HCT116 (cell line): ENCODE measurements at regions not wholly inside any gene's neighbourhood (a gene's known extent, or its start where the extent isn't known, plus 50 kb on each side); places are given as distances from the start of the nearest gene placed in this dataset.

Experiments
- ATAC-seq: fragments of 200-7000 bp; cut with Tn5 transposase; 2 replicates; pipeline ENCODE4 v1.9.1; 2020; ENCODE audit warnings: mild to moderate bottlenecking, moderate library complexity
- BruUV-seq: library from RNA; stranded (reverse); fragments of 400-500 nt; replicated peaks from 2 replicates; lab custom pipeline; 2021; lab: Mats Ljungman, UMichigan
- CTCF ChIA-PET: fragments of 300-600 bp; sonication (Branson Sonifier 250); formaldehyde crosslinking; loops from one replicate; lab custom pipeline; 2021; ENCODE audit warnings: antibody characterized with exemption; lab: Charles Lee
- POLR2A ChIA-PET: fragments of 300-600, 350-600 bp; sonication (Branson Sonifier 250); formaldehyde crosslinking; loops from one replicate; lab custom pipeline; 2021; ENCODE audit warnings: antibody characterized with exemption; lab: Charles Lee
- RAD21 ChIA-PET, 2 experiments: fragments of 300-600 bp; sonication (Branson Sonifier 250); formaldehyde crosslinking; loops; one replicate each; lab custom pipeline; 2023; ENCODE audit warnings: low total read pairs in 2 of 2; ENCODE audit not compliant: uncharacterized antibody in 2 of 2, unreplicated experiment in 2 of 2, low non-redundant PET in 1 of 2; lab: Charles Lee
- DNase-seq: peaks from one replicate; pipeline ENCODE4 v3.0.0-alpha.2; 2010; ENCODE audit warnings: low read depth, low spot score
- H2AFZ ChIP-seq: fragments of 200-600 bp; shearing (Covaris generic), sonication (generic); 2 replicates; pipeline ENCODE4 v1.6.1; 2017; ENCODE audit warnings: low read depth, mixed run types, mixed read lengths, antibody characterized with exemption, low read length; ENCODE audit not compliant: poor library complexity, severe bottlenecking
- H3K27ac ChIP-seq: 2 replicates; pipeline ENCODE4 v1.5.1; 2012; ENCODE audit warnings: low read depth, low read length
- H3K27me3 ChIP-seq: fragments of 200-600 bp; sonication (generic); 2 replicates; pipeline ENCODE4 v1.6.1; 2016; ENCODE audit warnings: mixed run types, low read length, mixed read lengths; ENCODE audit not compliant: insufficient read depth
- H3K36me3 ChIP-seq, 2 experiments: fragments of 200-500 bp in 1 of 2; fragments of 200-600 bp in 1 of 2; sonication (Bioruptor generic) in 1 of 2; sonication (generic) in 1 of 2; 2 replicates each; pipeline versions ENCODE4 v1.5.1 to v1.6.1; 2014 to 2016; ENCODE audit warnings: low read length in 2 of 2, inconsistent platforms in 1 of 2, mixed read lengths in 1 of 2, mixed run types in 1 of 2; ENCODE audit not compliant: insufficient read depth in 2 of 2, control insufficient read depth in 1 of 2
- H3K4me1 ChIP-seq, 2 experiments: fragments of 200-600 bp in 1 of 2; sonication (generic) in 1 of 2; 2 replicates each; pipeline versions ENCODE4 v1.5.1 to v1.6.1; 2012 to 2017; ENCODE audit warnings: low read length in 2 of 2, inconsistent platforms in 1 of 2, mild to moderate bottlenecking in 1 of 2, mixed read lengths in 1 of 2, mixed run types in 1 of 2, moderate library complexity in 1 of 2; ENCODE audit not compliant: insufficient read depth in 2 of 2, control insufficient read depth in 1 of 2
- H3K4me2 ChIP-seq: fragments of 200-600 bp; sonication (generic); 2 replicates; pipeline ENCODE4 v1.6.1; 2017; ENCODE audit warnings: mixed run types, low read length, mixed read lengths
- H3K4me3 ChIP-seq, 2 experiments: fragments of 200-600 bp in 1 of 2; sonication (generic) in 1 of 2; replicated peaks in 1 of 2; 2 replicates each; pipeline ENCODE4 v1.5.1; 2011 to 2016; ENCODE audit warnings: low read length in 2 of 2, control low read depth in 1 of 2, low read depth in 1 of 2, mild to moderate bottlenecking in 1 of 2, mixed read lengths in 1 of 2, mixed run types in 1 of 2
- H3K79me2 ChIP-seq: fragments of 200-600 bp; sonication (generic); 2 replicates; pipeline ENCODE4 v1.6.1; 2017; ENCODE audit warnings: mild to moderate bottlenecking, mixed run types, low read length, moderate library complexity, mixed read lengths; ENCODE audit not compliant: insufficient read depth
- H3K9ac ChIP-seq: fragments of 200-600 bp; sonication (generic); 2 replicates; pipeline ENCODE4 v1.6.1; 2016; ENCODE audit warnings: low read length, mixed read lengths
- H3K9me2 ChIP-seq: fragments of 200-600 bp; sonication (generic), shearing (Covaris generic); 2 replicates; pipeline ENCODE4 v1.6.1; 2017; ENCODE audit warnings: mixed run types, mild to moderate bottlenecking, moderate library complexity; ENCODE audit not compliant: insufficient read depth
- H3K9me3 ChIP-seq, 2 experiments: fragments of 200-500 bp in 1 of 2; fragments of 200-600 bp in 1 of 2; sonication (Bioruptor generic) in 1 of 2; sonication (generic) in 1 of 2; 2 replicates each; pipeline ENCODE4 v1.6.1; 2014 to 2017; ENCODE audit warnings: low read length in 2 of 2, mixed read lengths in 2 of 2, inconsistent platforms in 1 of 2, low read depth in 1 of 2, mild to moderate bottlenecking in 1 of 2, mixed run types in 1 of 2, moderate library complexity in 1 of 2; ENCODE audit not compliant: control insufficient read depth in 1 of 2, insufficient read depth in 1 of 2
- H4K20me1 ChIP-seq: fragments of 200-600 bp; sonication (generic), shearing (Covaris generic); 2 replicates; pipeline ENCODE4 v1.6.1; 2017; ENCODE audit warnings: mixed run types, mild to moderate bottlenecking, moderate library complexity; ENCODE audit not compliant: insufficient read depth
- ATF3 ChIP-seq: IDR thresholded peaks from 2 replicates; pipeline ENCODE4 v1.6.1; 2012
- CTCF ChIP-seq, 3 experiments: fragments of 200-600 bp in 1 of 3; sonication (generic) in 1 of 3; IDR thresholded peaks in 2 of 3; conservative IDR thresholded peaks in 1 of 3; 2 replicates each; pipeline ENCODE4 v1.5.1; 2012 to 2017; ENCODE audit warnings: low read depth in 2 of 3, low read length in 2 of 3, antibody characterized with exemption in 1 of 3, borderline replicate concordance in 1 of 3, control low read depth in 1 of 3, mild to moderate bottlenecking in 1 of 3, mixed read lengths in 1 of 3, mixed run types in 1 of 3, moderate library complexity in 1 of 3; ENCODE audit not compliant: insufficient read depth in 1 of 3
- JUND ChIP-seq: IDR thresholded peaks from 2 replicates; pipeline ENCODE4 v1.6.1; 2012
- MAX ChIP-seq: IDR thresholded peaks from 2 replicates; pipeline ENCODE4 v1.6.1; 2012
- POLR2A ChIP-seq: IDR thresholded peaks from 2 replicates; pipeline ENCODE4 v1.7.0; 2011; ENCODE audit warnings: borderline replicate concordance; ENCODE audit not compliant: insufficient read depth, insufficient read length; ENCODE audit errors: extremely low read depth
- REST ChIP-seq: IDR thresholded peaks from 2 replicates; pipeline ENCODE4 v1.6.1; 2012; ENCODE audit warnings: low read depth
- SP1 ChIP-seq: IDR thresholded peaks from 2 replicates; pipeline ENCODE4 v1.6.1; 2012; ENCODE audit warnings: low read depth
- TCF7L2 ChIP-seq: IDR thresholded peaks from 2 replicates; pipeline ENCODE4 v1.7.0; 2011; ENCODE audit warnings: borderline replicate concordance, inconsistent platforms; ENCODE audit not compliant: insufficient read depth, insufficient read length; ENCODE audit errors: extremely low read depth
- YY1 ChIP-seq: IDR thresholded peaks from 2 replicates; pipeline ENCODE4 v1.6.1; 2011; ENCODE audit warnings: low read length, low read depth, moderate library complexity, mild to moderate bottlenecking; ENCODE audit not compliant: insufficient replicate concordance; ENCODE audit errors: extremely low read depth
- intact Hi-C: fragments of 100-400 bp; cut with micrococcal nuclease; formaldehyde crosslinking; loops from 2 replicates; pipeline ENCODE4 v1.10.0; 2022
- TF ChIP-seq, protein P1 (sequence below): IDR thresholded peaks from 2 replicates; pipeline ENCODE4 v1.6.1; 2011; ENCODE audit warnings: mild to moderate bottlenecking, low read length, moderate library complexity; ENCODE audit not compliant: insufficient replicate concordance; ENCODE audit errors: extremely low read depth

- TF ChIP-seq CTCF (IDR thresholded peaks at IDR 0.05 in 2 of 3, conservative IDR thresholded peaks at IDR 0.05 in 1 of 3; ENCODE audit: borderline replicate concordance in 1 of 3, insufficient read depth in 1 of 3, low read depth in 2 of 3, low read length in 2 of 3), result no peak
- no peak for TF ChIP-seq ATF3
- no peak for TF ChIP-seq YY1
Measured at GRCh38 chr1:104801344-104801743, 1051.6 kb downstream of the AMY1C start (continued).

- H3K27ac ChIP-seq, result no peak overlapping the region
- no TSS peak for BruUV-seq
- no peaks in the 10 kb centered on the region for H3K4me1 ChIP-seq
- no peak overlapping the region for H2AFZ ChIP-seq
- DNase-seq (no peak), ATAC-seq (no peak)
- no peaks in the 10 kb centered on the region for H3K79me2 ChIP-seq
- intact Hi-C loops, result no loop called here
- POLR2A ChIA-PET, result no interaction called here
- peaks cover 9 to 10% of the 10 kb centered on the region in 2 experiments; a peak in 2 of 4 replicates for H3K9me3 ChIP-seq
- no peaks in the 10 kb centered on the region for H3K9me2 ChIP-seq
- no peak overlapping the region for H3K4me3 ChIP-seq
- H3K36me3 ChIP-seq, result no peaks in the 10 kb centered on the region
- CTCF ChIA-PET, result no interaction called here
- H4K20me1 ChIP-seq, result no peaks in the 10 kb centered on the region
- H3K27me3 ChIP-seq, result no peaks in the 10 kb centered on the region
- RAD21 ChIA-PET, result no interaction called here
- H3K9ac ChIP-seq, result no peak overlapping the region
- H3K4me2 ChIP-seq, result no peak overlapping the region
- TF ChIP-seq ATF3 (no peak), REST (no peak), JUND (no peak), CTCF (IDR thresholded peaks at IDR 0.05 in 2 of 3, conservative IDR thresholded peaks at IDR 0.05 in 1 of 3; ENCODE audit: borderline replicate concordance in 1 of 3, insufficient read depth in 1 of 3, low read depth in 2 of 3, low read length in 2 of 3) (no peak), TCF7L2 (no peak), MAX (no peak), POLR2A (no peak), SP1 (no peak)
- TF ChIP-seq, protein P1, sequence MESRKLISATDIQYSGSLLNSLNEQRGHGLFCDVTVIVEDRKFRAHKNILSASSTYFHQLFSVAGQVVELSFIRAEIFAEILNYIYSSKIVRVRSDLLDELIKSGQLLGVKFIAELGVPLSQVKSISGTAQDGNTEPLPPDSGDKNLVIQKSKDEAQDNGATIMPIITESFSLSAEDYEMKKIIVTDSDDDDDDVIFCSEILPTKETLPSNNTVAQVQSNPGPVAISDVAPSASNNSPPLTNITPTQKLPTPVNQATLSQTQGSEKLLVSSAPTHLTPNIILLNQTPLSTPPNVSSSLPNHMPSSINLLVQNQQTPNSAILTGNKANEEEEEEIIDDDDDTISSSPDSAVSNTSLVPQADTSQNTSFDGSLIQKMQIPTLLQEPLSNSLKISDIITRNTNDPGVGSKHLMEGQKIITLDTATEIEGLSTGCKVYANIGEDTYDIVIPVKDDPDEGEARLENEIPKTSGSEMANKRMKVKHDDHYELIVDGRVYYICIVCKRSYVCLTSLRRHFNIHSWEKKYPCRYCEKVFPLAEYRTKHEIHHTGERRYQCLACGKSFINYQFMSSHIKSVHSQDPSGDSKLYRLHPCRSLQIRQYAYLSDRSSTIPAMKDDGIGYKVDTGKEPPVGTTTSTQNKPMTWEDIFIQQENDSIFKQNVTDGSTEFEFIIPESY, result no peak
Measured at GRCh38 chr1:104804147-104804546, 1054.4 kb downstream of the AMY1C start.
